H9 (cell line): ENCODE measurements at regions not wholly inside any gene's neighbourhood (a gene's known extent, or its start where the extent isn't known, plus 50 kb on each side); places are given as distances from the start of the nearest gene placed in this dataset.

ENCODE experiments used
- DNase-seq: peaks from one replicate; pipeline ENCODE4 v3.0.0-alpha.2; 2017
- H2AFZ ChIP-seq: one replicate; pipeline ENCODE4 v1.6.1; 2013; ENCODE audit warnings: mild to moderate bottlenecking, low read length, control low read depth, moderate library complexity
- H2AK5ac ChIP-seq: 2 replicates; pipeline ENCODE4 v1.6.1; 2013; ENCODE audit warnings: low read length, control low read depth, mixed read lengths; ENCODE audit not compliant: insufficient read length
- H2BK120ac ChIP-seq: one replicate; pipeline ENCODE4 v1.6.1; 2013; ENCODE audit warnings: low read depth, mild to moderate bottlenecking, low read length, control low read depth, inconsistent platforms; ENCODE audit not compliant: poor library complexity, severe bottlenecking
- H2BK12ac ChIP-seq: 2 replicates; pipeline ENCODE4 v1.6.1; 2013; ENCODE audit warnings: low read length, control low read depth, mixed read lengths, low read depth; ENCODE audit not compliant: insufficient read length
- H2BK15ac ChIP-seq: 2 replicates; pipeline ENCODE4 v1.6.1; 2013; ENCODE audit warnings: low read depth, low read length, control low read depth
- H2BK20ac ChIP-seq: one replicate; pipeline ENCODE4 v1.6.1; 2013; ENCODE audit warnings: low read depth, mild to moderate bottlenecking, low read length, control low read depth, inconsistent platforms; ENCODE audit not compliant: poor library complexity, severe bottlenecking
- H2BK5ac ChIP-seq: 2 replicates; pipeline ENCODE4 v1.6.1; 2013; ENCODE audit warnings: low read length, control low read depth, mixed read lengths; ENCODE audit not compliant: insufficient read length
- H3K14ac ChIP-seq: 2 replicates; pipeline ENCODE4 v1.6.1; 2013; ENCODE audit warnings: low read length, control low read depth; ENCODE audit not compliant: insufficient read depth
- H3K18ac ChIP-seq: 2 replicates; pipeline ENCODE4 v1.6.1; 2013; ENCODE audit warnings: low read depth, mild to moderate bottlenecking, mixed read lengths, low read length, control low read depth; ENCODE audit not compliant: insufficient read length
- H3K23ac ChIP-seq: 2 replicates; pipeline ENCODE4 v1.6.1; 2013; ENCODE audit warnings: low read length, control low read depth, mixed read lengths, low read depth; ENCODE audit not compliant: insufficient read length
- H3K23me2 ChIP-seq: 2 replicates; pipeline ENCODE4 v1.6.1; 2013; ENCODE audit warnings: low read depth, mild to moderate bottlenecking, mixed read lengths, low read length, control low read depth; ENCODE audit not compliant: insufficient read length, poor library complexity, severe bottlenecking
- H3K27ac ChIP-seq: 2 replicates; pipeline ENCODE4 v1.5.1; 2013; ENCODE audit warnings: low read length, control low read depth, mixed read lengths, low read depth; ENCODE audit not compliant: insufficient read length
- H3K27me3 ChIP-seq: 2 replicates; pipeline ENCODE4 v1.6.1; 2013; ENCODE audit warnings: low read length, control low read depth, inconsistent platforms; ENCODE audit not compliant: insufficient read depth
- H3K4ac ChIP-seq: 2 replicates; pipeline ENCODE4 v1.6.1; 2013; ENCODE audit warnings: low read depth, mild to moderate bottlenecking, control low read depth, inconsistent platforms, low read length, moderate library complexity
- H3K4me1 ChIP-seq: 2 replicates; pipeline ENCODE4 v1.6.1; 2013; ENCODE audit warnings: low read length, control low read depth, inconsistent platforms; ENCODE audit not compliant: insufficient read depth
- H3K4me2 ChIP-seq: 2 replicates; pipeline ENCODE4 v1.6.1; 2013; ENCODE audit warnings: low read length, control low read depth, mixed read lengths; ENCODE audit not compliant: insufficient read length, insufficient read depth
- H3K56ac ChIP-seq: 2 replicates; pipeline ENCODE4 v1.6.1; 2013; ENCODE audit warnings: low read depth, mild to moderate bottlenecking, mixed read lengths, low read length, control low read depth; ENCODE audit not compliant: insufficient read length
- H3K79me1 ChIP-seq: 2 replicates; pipeline ENCODE4 v1.6.1; 2013; ENCODE audit warnings: low read depth, mild to moderate bottlenecking, moderate library complexity, low read length, control low read depth, inconsistent platforms; ENCODE audit not compliant: insufficient read depth, poor library complexity, severe bottlenecking
- H3K79me2 ChIP-seq: 2 replicates; pipeline ENCODE4 v1.6.1; 2013; ENCODE audit warnings: low read length, control low read depth, inconsistent platforms; ENCODE audit not compliant: insufficient read depth
- H3K9ac ChIP-seq: 2 replicates; pipeline ENCODE4 v1.6.1; 2013; ENCODE audit warnings: low read length, control low read depth, mixed read lengths; ENCODE audit not compliant: insufficient read length; ENCODE audit errors: extremely low read depth
- H3K9me3 ChIP-seq: one replicate; pipeline ENCODE4 v1.6.1; 2013; ENCODE audit warnings: low read depth, low read length, inconsistent platforms; ENCODE audit not compliant: control insufficient read depth
- H3T11ph ChIP-seq: one replicate; pipeline ENCODE4 v1.6.1; 2013; ENCODE audit warnings: mild to moderate bottlenecking, low read length, control low read depth, inconsistent platforms
- H4K20me1 ChIP-seq: one replicate; pipeline ENCODE4 v1.6.1; 2013; ENCODE audit not compliant: control insufficient read depth, insufficient read length, insufficient read depth
- H4K5ac ChIP-seq: 2 replicates; pipeline ENCODE4 v1.6.1; 2013; ENCODE audit warnings: low read depth, mild to moderate bottlenecking, mixed read lengths, low read length, control low read depth; ENCODE audit not compliant: insufficient read length
- H4K8ac ChIP-seq: replicated peaks from 2 replicates; pipeline ENCODE4 v1.6.1; 2013; ENCODE audit warnings: low read length, control low read depth, mixed read lengths, low read depth; ENCODE audit not compliant: insufficient read length
- H4K91ac ChIP-seq: 2 replicates; pipeline ENCODE4 v1.6.1; 2013; ENCODE audit warnings: low read depth, mild to moderate bottlenecking, moderate library complexity, mixed read lengths, low read length, control low read depth; ENCODE audit not compliant: insufficient read length
- H3K27ac Mint-ChIP-seq, 3 experiments: 2 replicates in 2 of 3; 3 replicates in 1 of 3; pipeline ENCODE4 v1.8.0; 2020 to 2021; ENCODE audit warnings: mixed read lengths in 3 of 3, mild to moderate bottlenecking in 1 of 3, moderate library complexity in 1 of 3
- H3K27me3 Mint-ChIP-seq: 2 replicates; pipeline ENCODE4 v1.8.0; 2021; ENCODE audit warnings: low read depth, mild to moderate bottlenecking, moderate library complexity, mixed read lengths
- H3K36me3 Mint-ChIP-seq, 3 experiments: 2 replicates in 2 of 3; 3 replicates in 1 of 3; pipeline ENCODE4 v1.8.0; 2020 to 2021; ENCODE audit warnings: low read depth in 3 of 3, mixed read lengths in 3 of 3; ENCODE audit not compliant: insufficient read depth in 1 of 3
- H3K4me1 Mint-ChIP-seq, 2 experiments: 2 replicates each; pipeline ENCODE4 v1.8.0; 2020; ENCODE audit warnings: mixed read lengths in 2 of 2
- H3K4me3 Mint-ChIP-seq, 2 experiments: 2 replicates in 1 of 2; 3 replicates in 1 of 2; pipeline ENCODE4 v1.8.0; 2020 to 2021; ENCODE audit warnings: mild to moderate bottlenecking in 2 of 2, mixed read lengths in 2 of 2, moderate library complexity in 1 of 2
- H3K9me3 Mint-ChIP-seq, 2 experiments: 2 replicates in 1 of 2; 3 replicates in 1 of 2; pipeline ENCODE4 v1.8.0; 2020; ENCODE audit warnings: mild to moderate bottlenecking in 2 of 2, mixed read lengths in 2 of 2, moderate library complexity in 1 of 2
- CTCF ChIP-seq: fragments of 200-600 bp; sonication (generic); conservative IDR thresholded peaks from 3 replicates; pipeline ENCODE4 v1.8.0; 2021; ENCODE audit warnings: antibody characterized with exemption, mild to moderate bottlenecking
- WGBS: extraction: QIAGEN DNeasy Blood & Tissue Kit; methylation state at CpG from one replicate; pipeline ENCODE4 v1.1.7; 2013; ENCODE audit warnings: missing lambda C conversion rate, low lambda C conversion rate, mixed read lengths; ENCODE audit not compliant: insufficient read length; ENCODE audit errors: extremely low coverage; 5-methylcytosine and 5-hydroxymethylcytosine counted together

DNA sequence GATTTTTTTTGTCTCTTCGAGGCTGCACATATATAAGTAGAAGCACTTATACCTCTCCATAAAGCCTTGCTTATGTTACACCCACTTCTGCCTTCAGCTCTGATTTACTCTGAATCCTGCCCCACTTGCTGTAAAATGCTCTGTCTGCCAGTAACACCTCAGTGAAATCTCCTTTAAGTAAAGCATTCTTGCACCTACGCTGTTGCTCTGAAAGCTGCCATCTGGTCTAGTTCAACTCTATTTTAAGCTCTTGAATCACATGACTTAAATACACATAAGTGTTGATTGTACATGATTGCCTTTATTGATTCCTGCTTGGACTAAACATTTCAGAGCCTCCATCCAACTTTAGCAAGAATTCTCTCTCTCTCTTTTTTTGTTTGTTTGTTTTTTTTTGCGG, 609.0 kb upstream of the CELF4 start:
- no peak overlapping the region for H3K4ac ChIP-seq
- H2AFZ ChIP-seq, result no peak overlapping the region
- H3K9ac ChIP-seq, result no peak overlapping the region
- no peaks in the 10 kb centered on the region for H3K79me1 ChIP-seq
- H3K9me3 ChIP-seq, result no peaks in the 10 kb centered on the region
- H4K91ac ChIP-seq, result no peak overlapping the region
- H4K20me1 ChIP-seq, result no peaks in the 10 kb centered on the region
- no peak overlapping the region for H3K56ac ChIP-seq
- no peak overlapping the region for H3K14ac ChIP-seq
- no peak overlapping the region for H2BK5ac ChIP-seq
- H3K4me1 ChIP-seq, result peaks cover 3% of the 10 kb centered on the region; the same call in 1 of the 2 replicates
- H3K27me3 ChIP-seq, result no peaks in the 10 kb centered on the region
- no peak overlapping the region for H4K5ac ChIP-seq
- no peaks in the 10 kb centered on the region for H3K36me3 Mint-ChIP-seq
- H3T11ph ChIP-seq, result no peak overlapping the region
- no peaks in the 10 kb centered on the region for H3K23me2 ChIP-seq
- H3K4me3 Mint-ChIP-seq, result no peak overlapping the region
- no peak overlapping the region for H3K18ac ChIP-seq
- H2AK5ac ChIP-seq, result no peak overlapping the region
- DNase-seq, result no peak
- H3K27me3 Mint-ChIP-seq, result peaks cover 1% of the 10 kb centered on the region; the same call in 1 of the 2 replicates
- H3K4me2 ChIP-seq, result no peak overlapping the region
- no peak overlapping the region for H2BK15ac ChIP-seq
- no peak overlapping the region for H2BK120ac ChIP-seq
- H4K8ac ChIP-seq, result no peak overlapping the region
- peaks cover 8 to 9% of the 10 kb centered on the region in 2 experiments for H3K4me1 Mint-ChIP-seq
- no peak overlapping the region for H3K27ac Mint-ChIP-seq
- H3K9me3 Mint-ChIP-seq, result no peaks in the 10 kb centered on the region
- no peak overlapping the region for H2BK12ac ChIP-seq
- H3K27ac ChIP-seq, result no peak overlapping the region
- H3K79me2 ChIP-seq, result no peaks in the 10 kb centered on the region
- H2BK20ac ChIP-seq, result no peak overlapping the region
- H3K23ac ChIP-seq, result no peak overlapping the region
- no peak for TF ChIP-seq CTCF
- no CpG with 5 or more reads among the region's 3 CpGs for WGBS
